ENCODE measurements at regions not wholly inside any gene's neighbourhood (a gene's known extent, or its start where the extent isn't known, plus 50 kb on each side); places are given as distances from the start of the nearest gene placed in this dataset.
"Not testable (repeated sequence)": the region's sequence is repeated elsewhere in the genome, so short reads cannot be mapped to it uniquely, and the experiment has no call there.

DNA sequence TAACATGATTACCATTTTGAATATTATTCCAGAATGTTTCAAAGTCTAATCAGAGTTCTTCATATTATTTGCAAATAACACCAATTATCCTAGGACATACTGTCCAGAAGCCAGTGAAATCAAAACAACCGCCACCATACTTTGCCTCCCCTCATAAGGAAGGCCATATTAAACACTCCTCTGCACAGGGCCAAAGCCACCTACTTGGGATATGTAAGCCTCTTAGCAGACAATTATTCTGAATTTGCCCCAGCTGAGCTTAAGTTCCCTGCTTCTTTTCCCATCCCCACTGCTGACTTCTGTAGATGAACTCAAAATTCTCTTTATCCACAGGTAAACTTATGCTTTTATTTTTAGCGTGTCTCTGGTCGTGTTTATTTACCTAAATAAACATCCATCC is 374.0 kb downstream of the KIF2B start:
- FAIRE-seq, result no peak

- FAIRE-seq, result not testable (repeated sequence)
These were observed 378.7 kb downstream of the KIF2B start for GRCh38 chr17:54201380-54201779.

- no peak for FAIRE-seq
These were observed 398.1 kb downstream of the KIF2B start for GRCh38 chr17:54220829-54221228.

GRCh38 chr17:54221499-54221898 is 398.8 kb downstream of the KIF2B start:
- no peak for FAIRE-seq

DNA sequence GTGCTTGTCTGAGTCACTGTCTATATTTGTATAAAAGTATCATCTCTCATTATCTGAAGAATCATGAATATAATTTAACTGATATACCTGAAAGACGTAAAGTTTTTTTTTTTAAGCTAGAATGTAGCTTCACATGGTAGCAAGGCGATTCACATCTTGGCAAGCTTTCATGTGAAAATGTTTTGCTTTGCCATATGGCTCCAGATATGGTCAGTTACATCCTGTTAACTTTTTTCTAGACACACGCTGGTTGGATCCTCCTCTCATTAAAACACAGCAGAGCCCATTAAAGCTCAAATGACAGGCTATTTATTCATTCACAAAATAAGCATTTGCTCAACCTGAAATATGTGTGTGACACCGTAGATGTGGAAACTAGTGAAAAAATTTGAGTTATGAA is 412.8 kb downstream of the KIF2B start:
- FAIRE-seq, result no peak

DNA sequence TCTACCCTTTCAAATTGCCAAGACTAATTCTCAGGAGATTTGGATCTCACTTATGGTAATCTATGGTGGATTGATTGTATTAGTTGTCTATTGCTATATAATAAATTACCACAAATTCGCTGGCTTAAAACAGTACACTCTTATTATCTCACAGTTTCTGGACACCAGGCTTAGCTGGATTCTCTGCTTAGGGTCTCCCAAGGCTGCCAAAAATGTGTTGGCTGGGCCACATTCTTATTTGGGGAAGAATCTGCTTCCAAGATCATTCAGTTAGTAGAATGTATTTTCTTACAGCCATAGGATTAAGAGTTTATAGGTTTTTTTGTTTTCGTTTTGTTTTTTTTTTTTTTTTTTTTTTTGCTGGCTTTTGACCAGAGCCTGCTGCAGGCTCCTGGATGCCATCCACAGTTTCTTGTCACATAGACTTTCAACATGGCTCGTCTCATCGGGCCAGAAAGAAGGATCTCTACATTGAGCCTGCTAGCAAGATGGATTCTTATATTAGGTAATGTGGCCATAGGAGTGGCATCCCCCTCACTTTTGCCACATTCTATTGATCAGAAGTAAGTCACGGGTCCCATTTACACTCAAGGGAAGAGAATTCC is 415.3 kb downstream of the KIF2B start:
- no peak for FAIRE-seq

GRCh38 chr17:54239291-54239690 is 416.6 kb downstream of the KIF2B start:
- no peak for FAIRE-seq

DNA sequence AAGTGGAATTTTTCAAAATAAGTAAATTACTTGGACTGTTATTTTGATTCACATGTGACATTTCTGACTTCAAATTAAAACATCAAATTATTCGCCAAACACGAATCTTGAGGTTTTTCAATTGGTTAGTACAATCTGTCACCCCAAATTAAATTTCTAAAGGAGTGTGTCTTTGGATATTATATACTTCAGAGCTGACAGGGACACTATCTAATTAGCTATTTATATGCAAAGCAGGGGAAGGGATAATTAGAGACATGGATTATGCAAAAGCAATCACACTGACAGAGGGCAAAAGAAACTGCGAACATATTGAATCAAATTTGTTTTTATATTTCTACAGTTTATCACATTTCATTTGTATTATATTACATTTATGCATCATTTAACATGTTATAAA is 433.0 kb downstream of the KIF2B start:
- no peak for FAIRE-seq

DNA sequence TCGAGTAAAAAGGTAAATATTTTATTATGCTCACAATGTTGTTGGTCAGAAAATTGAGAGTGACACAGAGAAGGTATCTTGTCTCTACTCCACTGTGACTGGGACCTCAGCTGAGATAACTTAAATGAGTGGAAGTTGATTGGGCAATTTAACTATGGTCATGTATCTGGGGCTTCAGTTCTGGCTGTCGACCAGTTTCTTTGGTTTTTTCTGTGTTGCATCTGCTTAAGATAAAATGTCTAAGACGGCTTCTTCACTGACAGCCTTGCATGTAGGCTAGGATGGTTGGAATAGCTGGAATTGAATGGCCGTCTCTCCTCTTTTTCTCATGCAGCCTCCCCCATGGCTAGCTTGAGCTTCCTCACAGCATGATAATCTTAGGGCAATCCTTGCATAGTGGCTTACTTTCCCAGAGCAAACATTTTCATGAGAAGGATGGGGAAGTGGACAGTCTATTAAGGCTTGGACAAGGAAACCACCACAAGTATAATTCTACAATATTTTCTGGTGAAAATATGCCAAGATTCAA is 433.7 kb downstream of the KIF2B start:
- FAIRE-seq, result no peak

DNA sequence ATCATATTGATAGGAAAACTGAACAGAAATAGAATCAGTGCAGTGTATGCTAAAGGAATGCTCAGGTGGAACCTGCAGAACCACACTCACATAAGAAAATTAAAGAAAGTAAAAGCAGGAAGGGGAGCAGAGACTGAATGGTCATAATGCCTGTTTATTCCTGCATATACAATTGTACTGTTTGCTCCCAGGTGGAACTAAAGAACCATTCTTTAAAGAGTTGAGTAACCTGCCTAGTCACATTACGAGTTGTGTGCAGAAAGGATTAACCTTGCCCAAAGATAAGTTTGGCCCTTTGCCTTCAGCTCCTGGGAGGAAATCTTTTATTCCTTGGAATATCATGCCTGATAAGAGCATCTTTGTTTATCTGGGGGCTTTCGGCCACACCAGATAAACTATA is 434.7 kb downstream of the KIF2B start:
- FAIRE-seq, result no peak

- FAIRE-seq, result no peak
These were observed 436.7 kb downstream of the KIF2B start for GRCh38 chr17:54259476-54259875.

DNA sequence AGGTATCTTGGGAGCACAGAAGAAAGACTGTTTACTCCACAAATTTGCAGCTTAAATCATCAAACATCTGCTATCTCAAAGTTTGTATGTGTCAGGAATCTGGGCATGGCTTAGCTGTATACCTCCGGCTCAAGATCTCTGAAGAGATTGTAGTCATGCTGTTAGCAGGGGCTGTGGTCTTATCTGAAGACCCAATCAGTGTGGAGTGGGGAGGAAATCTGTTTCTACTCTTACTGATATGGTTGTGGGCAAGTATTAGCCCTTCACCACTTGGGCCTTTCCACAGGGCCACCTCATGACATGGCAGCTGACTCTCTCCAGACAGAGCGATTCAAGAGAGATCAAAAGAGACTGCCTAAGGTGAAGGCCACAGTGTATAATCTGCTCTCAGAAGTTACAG is 438.7 kb downstream of the KIF2B start:
- no peak for FAIRE-seq

- no peak for FAIRE-seq
These were observed 447.2 kb downstream of the KIF2B start for GRCh38 chr17:54269881-54270280.

DNA sequence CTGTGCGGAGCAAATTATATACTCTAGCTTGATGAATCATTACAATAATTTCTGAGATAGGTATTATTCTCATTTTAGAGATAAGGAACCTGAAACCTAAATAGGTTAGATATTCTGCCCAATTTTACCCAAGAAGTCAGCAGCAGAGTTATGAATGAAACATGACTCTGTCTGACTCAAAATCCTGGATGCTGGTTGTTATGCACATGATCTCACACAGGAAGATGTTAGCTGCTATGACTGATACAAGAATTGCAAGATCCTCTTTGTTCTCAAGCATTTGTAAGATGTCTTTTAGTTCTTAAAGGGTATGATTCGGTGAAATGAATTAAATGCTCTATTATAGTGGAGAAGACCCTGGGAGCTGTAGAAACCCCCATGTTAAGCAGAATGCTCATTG is 447.8 kb downstream of the KIF2B start:
- FAIRE-seq, result no peak

GRCh38 chr17:54277868-54278267 is 455.1 kb downstream of the KIF2B start:
- no peak for FAIRE-seq

- no peak for FAIRE-seq
These were observed 458.0 kb downstream of the KIF2B start for GRCh38 chr17:54280741-54281140.

DNA sequence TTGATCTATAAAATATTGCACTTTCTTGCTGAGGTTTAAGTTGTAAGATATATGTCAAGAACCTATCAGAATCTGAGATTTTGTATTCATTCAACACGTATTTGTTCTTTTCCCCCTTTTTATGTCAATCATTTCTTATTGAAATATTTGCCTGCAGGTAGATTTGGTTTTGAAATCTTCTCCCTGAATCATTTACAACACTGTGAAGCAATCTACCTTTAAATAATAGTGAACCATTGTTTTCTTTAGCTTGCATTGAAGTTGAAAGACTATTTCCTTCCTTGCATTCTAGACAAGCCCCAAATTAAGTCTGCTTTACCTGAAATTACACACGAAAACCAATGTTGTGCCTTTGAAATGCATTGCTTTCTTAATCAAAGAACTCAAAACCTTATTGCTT is 460.2 kb downstream of the KIF2B start:
- FAIRE-seq, result no peak

GRCh38 chr17:54307351-54307750 is 484.6 kb downstream of the KIF2B start:
- FAIRE-seq, result no peak

DNA sequence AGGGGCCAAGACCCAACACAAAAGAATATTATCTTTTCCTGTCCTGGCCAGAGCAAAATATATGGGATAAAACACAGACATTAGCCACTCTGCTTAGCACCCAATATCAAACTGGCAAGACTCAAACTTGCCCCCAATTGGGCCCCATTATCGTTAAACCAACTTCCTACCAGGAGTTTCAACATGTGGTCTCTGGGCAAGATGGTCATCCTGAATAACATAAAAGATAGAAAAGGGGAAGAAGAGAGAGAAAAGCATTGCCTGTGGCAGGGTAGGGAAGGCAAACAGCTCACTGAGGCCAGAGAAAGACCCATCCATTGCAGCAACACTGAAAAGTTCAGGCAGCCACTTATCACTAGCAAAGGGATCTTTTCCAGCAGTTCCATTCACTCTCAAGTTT is 502.1 kb downstream of the KIF2B start:
- no peak for FAIRE-seq

DNA sequence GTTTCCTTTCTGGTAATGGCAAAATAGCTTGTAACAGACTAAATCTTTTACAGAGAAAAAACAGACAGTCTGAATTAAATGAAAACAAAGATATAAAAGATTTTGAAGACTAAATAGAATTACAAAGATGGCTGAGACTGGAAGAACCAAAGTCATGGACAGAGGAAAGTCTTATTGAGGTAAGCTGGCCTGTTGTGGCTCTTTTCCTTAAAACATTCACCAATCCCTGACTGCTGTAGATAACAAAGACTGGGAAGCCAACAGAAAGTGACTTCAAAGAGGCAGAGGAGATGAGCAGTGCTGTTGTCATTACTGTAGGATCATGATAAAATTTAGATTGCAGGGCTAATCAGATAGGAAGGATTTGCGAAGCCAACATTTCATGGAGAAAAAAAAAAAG is 517.0 kb downstream of the KIF2B start:
- no peak for FAIRE-seq

- no peak for FAIRE-seq
These were observed 524.8 kb downstream of the KIF2B start for GRCh38 chr17:54347495-54347894.

DNA sequence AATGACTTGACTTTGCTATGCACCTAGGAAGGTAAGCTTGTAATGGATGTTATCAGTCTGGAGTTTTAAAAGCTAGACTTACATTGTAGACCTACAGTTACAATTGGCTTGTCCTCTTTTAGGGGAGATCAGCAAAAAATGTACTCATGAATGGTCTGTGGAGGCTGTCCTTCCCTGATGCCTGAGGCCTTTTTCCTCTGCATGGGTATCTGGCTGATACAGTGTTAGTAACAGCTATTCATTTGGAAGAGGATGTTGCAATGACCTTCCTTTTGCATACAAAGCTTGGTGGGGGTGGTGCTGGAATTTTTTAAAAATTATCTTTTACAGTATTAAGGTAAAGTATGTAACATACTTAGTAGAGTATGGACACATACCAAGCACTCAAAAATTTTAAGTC is 525.5 kb downstream of the KIF2B start:
- no peak for FAIRE-seq

GRCh38 chr17:54353789-54354525 is 531.2 kb downstream of the KIF2B start:
- FAIRE-seq, result no peak

DNA sequence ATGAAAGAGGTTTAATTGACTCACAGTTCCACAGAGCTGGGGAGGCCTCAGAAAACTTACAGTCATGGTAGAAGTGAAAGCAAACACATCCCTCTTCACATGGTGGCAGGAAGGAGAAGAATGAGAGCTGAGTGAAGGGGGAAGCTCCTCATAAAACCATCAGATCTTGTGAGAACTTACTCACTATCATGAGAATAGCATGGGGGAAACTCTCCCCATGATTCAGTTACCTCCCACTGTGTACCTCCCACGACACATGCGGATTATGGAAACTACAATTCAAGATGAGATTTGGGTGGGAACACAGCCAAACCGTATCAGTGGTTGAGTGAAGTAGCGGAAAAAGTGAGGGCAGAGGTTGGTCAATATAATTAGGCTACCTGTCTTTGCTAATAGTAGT is 538.3 kb downstream of the KIF2B start:
- not testable (repeated sequence) for FAIRE-seq

DNA sequence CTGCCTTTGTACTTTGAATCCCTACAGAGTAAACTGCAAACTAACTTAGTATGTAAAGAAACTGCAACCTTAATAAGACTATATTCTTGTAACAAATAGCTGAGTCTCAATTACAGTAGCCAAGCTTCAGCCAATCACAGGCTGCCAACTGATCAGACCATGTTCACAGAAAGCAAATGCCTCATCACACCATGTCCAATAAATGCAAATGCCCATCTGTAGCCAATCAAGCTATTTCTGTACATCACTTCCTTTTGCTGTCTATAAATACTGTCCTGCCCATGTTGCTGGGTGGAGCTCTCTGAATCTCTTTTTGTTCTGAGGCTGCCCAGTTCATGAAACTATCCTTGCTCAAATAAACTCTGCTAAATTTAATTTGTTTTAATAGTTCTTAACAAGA is 531.7 kb upstream of the TOM1L1 start:
- no peak for FAIRE-seq
